HG03108 (cell line): ENCODE measurements at regions not wholly inside any gene's neighbourhood (a gene's known extent, or its start where the extent isn't known, plus 50 kb on each side); places are given as distances from the start of the nearest gene placed in this dataset.

ENCODE experiments used
- ATAC-seq: cut with Tn5 transposase; IDR thresholded peaks from one replicate; pipeline ENCODE4 v1.9.1; 2021; ENCODE audit warnings: moderate library complexity; ENCODE audit not compliant: unreplicated experiment

GRCh38 chr2:7950035-7950612, 731.7 kb upstream of the ID2 start:
- ATAC-seq = no peak

- ATAC-seq = no peak
These were observed 730.9 kb upstream of the ID2 start for GRCh38 chr2:7951001-7951400.

GRCh38 chr2:7951490-7951889, 730.4 kb upstream of the ID2 start:
- no peak for ATAC-seq

GRCh38 chr2:7952046-7952745, 729.7 kb upstream of the ID2 start:
- no peak for ATAC-seq

- no peak for ATAC-seq
These were observed 728.7 kb upstream of the ID2 start for GRCh38 chr2:7953195-7953594.

- no peak for ATAC-seq
These were observed 727.6 kb upstream of the ID2 start for GRCh38 chr2:7954234-7954633.

GRCh38 chr2:7956126-7956689, 725.6 kb upstream of the ID2 start:
- ATAC-seq = no peak

GRCh38 chr2:7961550-7961949, 720.3 kb upstream of the ID2 start:
- ATAC-seq = no peak

- no peak for ATAC-seq
These were observed 719.7 kb upstream of the ID2 start for GRCh38 chr2:7962161-7962560.

GRCh38 chr2:7963787-7964186, 718.1 kb upstream of the ID2 start:
- no peak for ATAC-seq

GRCh38 chr2:7966032-7966431, 715.8 kb upstream of the ID2 start:
- ATAC-seq = no peak

- no peak for ATAC-seq
These were observed 714.0 kb upstream of the ID2 start for GRCh38 chr2:7967707-7968405.

- ATAC-seq = no peak
These were observed 711.9 kb upstream of the ID2 start for GRCh38 chr2:7969756-7970515.

GRCh38 chr2:7971248-7971647, 710.6 kb upstream of the ID2 start:
- ATAC-seq = no peak

GRCh38 chr2:7971841-7972240, 710.0 kb upstream of the ID2 start:
- no peak for ATAC-seq

- no peak for ATAC-seq
These were observed 709.2 kb upstream of the ID2 start for GRCh38 chr2:7972670-7973069.

- no peak for ATAC-seq
These were observed 707.9 kb upstream of the ID2 start for GRCh38 chr2:7973801-7974480.

GRCh38 chr2:7974936-7975335, 706.9 kb upstream of the ID2 start:
- ATAC-seq = no peak

GRCh38 chr2:7976206-7976605, 705.6 kb upstream of the ID2 start:
- ATAC-seq = no peak

- no peak for ATAC-seq
These were observed 703.9 kb upstream of the ID2 start for GRCh38 chr2:7977981-7978380.

GRCh38 chr2:7982054-7982453, 699.8 kb upstream of the ID2 start:
- no peak for ATAC-seq
